K562 (cell line): ENCODE measurements at regions not wholly inside any gene's neighbourhood (a gene's known extent, or its start where the extent isn't known, plus 50 kb on each side); places are given as distances from the start of the nearest gene placed in this dataset.

ENCODE experiments used
- ATAC-seq: fragments of 200-7000 bp; cut with Tn5 transposase; 3 replicates; pipeline ENCODE4 v1.9.1; 2020; ENCODE audit warnings: moderate library complexity
- BruUV-seq: library from RNA; stranded (reverse); fragments of 400-500 nt; replicated peaks from 2 replicates; lab custom pipeline; 2021; lab: Mats Ljungman, UMichigan
- CTCF ChIA-PET: fragments of 300-600 bp; formaldehyde crosslinking; extraction: SDS; loops from one replicate; lab custom pipeline; 2021; ENCODE audit warnings: low intra/inter-chr PET ratio; lab: Yijun Ruan, JAX
- POLR2A ChIA-PET: fragments of 300-600, 350-650 bp; sonication (Branson Sonifier 250); formaldehyde crosslinking; extraction: SDS; loops from one replicate; lab custom pipeline; 2021; ENCODE audit warnings: antibody characterized with exemption, inconsistent platforms; lab: Yijun Ruan, JAX
- DNase-seq, 4 experiments: peaks; one replicate each; pipeline versions ENCODE4 v3.0.0 to v3.0.0-alpha.2; 2011 to 2018; ENCODE audit warnings: low spot score in 3 of 4, mixed read lengths in 3 of 4; ENCODE audit errors: extremely low read depth in 1 of 4
- FAIRE-seq: peaks from 2 replicates; lab custom pipeline; 2011; peaks lifted over from hg19 to GRCh38; lab: Jason Lieb, UNC
- H2AFZ ChIP-seq: 2 replicates; pipeline ENCODE4 v1.6.0; 2011; ENCODE audit warnings: low read depth, low read length, control low read depth, inconsistent platforms
- H3K27ac ChIP-seq: fragments of 200-600 bp; 3 replicates; pipeline ENCODE4 v1.8.0; 2011; ENCODE audit warnings: low read depth, mild to moderate bottlenecking, control low read depth, inconsistent platforms, low read length, moderate library complexity, mixed read lengths; ENCODE audit errors: extremely low read depth
- H3K27me3 ChIP-seq, 2 experiments: fragments of 300-600 bp in 1 of 2; 2 replicates in 1 of 2; 3 replicates in 1 of 2; pipeline versions ENCODE4 v1.6.0 to v1.8.0; 2011; ENCODE audit warnings: inconsistent platforms in 2 of 2, low read length in 2 of 2, mild to moderate bottlenecking in 1 of 2, mixed read lengths in 1 of 2, moderate library complexity in 1 of 2; ENCODE audit not compliant: control insufficient read depth in 2 of 2, insufficient read depth in 2 of 2
- H3K36me3 ChIP-seq: fragments of 300-600 bp; 3 replicates; pipeline ENCODE4 v1.8.0; 2011; ENCODE audit warnings: mild to moderate bottlenecking, low read length, inconsistent platforms; ENCODE audit not compliant: control insufficient read depth, insufficient read depth
- H3K4me1 ChIP-seq, 2 experiments: fragments of 200-600 bp in 1 of 2; replicated peaks in 1 of 2; 2 replicates in 1 of 2; 3 replicates in 1 of 2; pipeline versions ENCODE4 v1.5.1 to v1.8.0; 2011; ENCODE audit warnings: inconsistent platforms in 2 of 2, low read length in 2 of 2, mild to moderate bottlenecking in 1 of 2, mixed read lengths in 1 of 2, moderate library complexity in 1 of 2; ENCODE audit not compliant: control insufficient read depth in 2 of 2, insufficient read depth in 2 of 2
- H3K4me2 ChIP-seq: 2 replicates; pipeline ENCODE4 v1.6.1; 2011; ENCODE audit warnings: low read length, control low read depth, inconsistent platforms, mixed read lengths; ENCODE audit not compliant: insufficient read depth
- H3K4me3 ChIP-seq: fragments of 200-600 bp; sonication (generic), shearing (Covaris generic); 2 replicates; pipeline ENCODE4 v1.5.1; 2016; ENCODE audit warnings: control low read depth, inconsistent platforms
- H3K79me2 ChIP-seq: fragments of 200-600 bp; 3 replicates; pipeline ENCODE4 v1.8.0; 2011; ENCODE audit warnings: low read length, inconsistent platforms; ENCODE audit not compliant: control insufficient read depth, insufficient read depth
- H3K9ac ChIP-seq, 2 experiments: 2 replicates each; pipeline versions ENCODE4 v1.6.0 to v1.6.1; 2011; ENCODE audit warnings: low read depth in 2 of 2, low read length in 2 of 2, control low read depth in 1 of 2, inconsistent platforms in 1 of 2, mild to moderate bottlenecking in 1 of 2, mixed read lengths in 1 of 2; ENCODE audit not compliant: insufficient read depth in 1 of 2
- H3K9me1 ChIP-seq: one replicate; pipeline ENCODE4 v1.6.0; 2011; ENCODE audit warnings: inconsistent platforms, mild to moderate bottlenecking, low read length, moderate library complexity; ENCODE audit not compliant: control insufficient read depth, insufficient read depth
- H3K9me3 ChIP-seq: replicated peaks from 2 replicates; pipeline ENCODE4 v1.5.1; 2011; ENCODE audit warnings: low read depth, low read length, inconsistent platforms; ENCODE audit not compliant: control insufficient read depth, insufficient read depth
- H4K20me1 ChIP-seq: replicated peaks from 2 replicates; pipeline ENCODE4 v1.6.1; 2011; ENCODE audit warnings: low read length, inconsistent platforms, mixed read lengths; ENCODE audit not compliant: control insufficient read depth, insufficient read depth
- BCL6 ChIP-seq: fragments of 250-450 bp; sonication (Bioruptor Pico); IDR thresholded peaks from 2 replicates; pipeline ENCODE4 v1.4.0; 2020
- E2F3 ChIP-seq: fragments of 250-450 bp; sonication (Bioruptor Pico); IDR thresholded peaks from 2 replicates; pipeline ENCODE4 v1.4.0; 2020; ENCODE audit warnings: mild to moderate bottlenecking
- GABPB1 ChIP-seq: sonication (generic); formaldehyde crosslinking; IDR thresholded peaks from 2 replicates; pipeline ENCODE4 v1.8.0; 2022; ENCODE audit warnings: mild to moderate bottlenecking, missing genetic modification reagents
- HDGF ChIP-seq: fragments of 450-650 bp; IDR thresholded peaks from 2 replicates; pipeline ENCODE4 v1.6.1; 2016
- MAFK ChIP-seq: IDR thresholded peaks from 2 replicates; pipeline ENCODE4 v1.6.1; 2011; ENCODE audit warnings: low read length, improper control_type of control experiment
- PBX2 ChIP-seq, 2 experiments: IDR thresholded peaks in 1 of 2; conservative IDR thresholded peaks in 1 of 2; 2 replicates each; pipeline ENCODE4 v1.6.1; 2016; ENCODE audit warnings: low read depth in 2 of 2, mild to moderate bottlenecking in 1 of 2, missing compliant biosample characterization in 1 of 2, missing genetic modification characterization in 1 of 2, moderate library complexity in 1 of 2
- RAD21 ChIP-seq, 2 experiments: fragments of 250-450 bp in 1 of 2; fragments of 450-650 bp in 1 of 2; sonication (Bioruptor Pico) in 1 of 2; formaldehyde crosslinking in 1 of 2; IDR thresholded peaks in 1 of 2; conservative IDR thresholded peaks in 1 of 2; 2 replicates each; pipeline versions ENCODE4 v1.4.0 to v1.8.0; 2020 to 2022; ENCODE audit warnings: mild to moderate bottlenecking in 2 of 2, moderate library complexity in 1 of 2
- STAG1 ChIP-seq: sonication (generic); formaldehyde crosslinking; IDR thresholded peaks from 2 replicates; pipeline ENCODE4 v1.5.0; 2020; ENCODE audit warnings: missing genetic modification reagents, borderline replicate concordance
- ZFP36 ChIP-seq: fragments of 150-350 bp; IDR thresholded peaks from 2 replicates; pipeline ENCODE4 v1.6.1; 2018; ENCODE audit warnings: low read length, low read depth; ENCODE audit not compliant: partially characterized antibody
- ZNF165 ChIP-seq: fragments of 250-450 bp; sonication (Bioruptor Pico); IDR thresholded peaks from 2 replicates; pipeline ENCODE4 v1.4.0; 2020; ENCODE audit warnings: borderline replicate concordance
- ZNF274 ChIP-seq: IDR thresholded peaks from 2 replicates; pipeline ENCODE4 v1.6.1; 2011; ENCODE audit warnings: low read depth, mild to moderate bottlenecking, low read length, moderate library complexity, borderline replicate concordance
- ZNF445 ChIP-seq: fragments of 250-450 bp; sonication (Bioruptor Pico); IDR thresholded peaks from 2 replicates; pipeline ENCODE4 v1.4.0; 2020; ENCODE audit warnings: low read depth, mild to moderate bottlenecking, moderate library complexity
- WGBS: fragments of 100-300 bp; shearing (Covaris generic); methylation state at CpG from one replicate; pipeline ENCODE4 v1.1.6; 2016; ENCODE audit warnings: low coverage, mixed read lengths; ENCODE audit not compliant: insufficient coverage; ENCODE audit errors: missing lambda C conversion rate; 5-methylcytosine and 5-hydroxymethylcytosine counted together
- in situ Hi-C: fragments of 300-500 bp; cut with MboI; formaldehyde crosslinking; loops from 4 replicates; pipeline ENCODE4 v1.15.0; 2018; ENCODE audit warnings: inconsistent platforms, mixed read lengths
- intact Hi-C: fragments of 100-400 bp; cut with micrococcal nuclease; formaldehyde crosslinking; loops from 2 replicates; pipeline ENCODE4 v1.14.2; 2022

- no peaks in the 10 kb centered on the region for H3K27me3 ChIP-seq
- no peak for DNase-seq
- no peaks in the 10 kb centered on the region for H3K9me1 ChIP-seq
- 0% methylated on average over 4 of the region's 4 CpGs for WGBS
- CTCF ChIA-PET, result no interaction called here
- no peak for FAIRE-seq
- no peaks in the 10 kb centered on the region for H3K79me2 ChIP-seq
- no peak overlapping the region for H3K4me3 ChIP-seq
- POLR2A ChIA-PET, result interaction anchor here (1.0 kb wide), 1 partner anchor 15 kb away, joined by 3 read pairs; no protein-coding TSS in a partner anchor
- no peaks in the 10 kb centered on the region for H3K9me3 ChIP-seq
- no peak overlapping the region for H3K9ac ChIP-seq
- no peaks in the 10 kb centered on the region for H3K4me1 ChIP-seq
- no peak for ATAC-seq
- H2AFZ ChIP-seq, result no peak overlapping the region
- intact Hi-C loops, result no loop called here
- H3K27ac ChIP-seq, result no peak overlapping the region
- in situ Hi-C loops, result no loop called here
- TF ChIP-seq GABPB1 (CRISPR knock-in tag) (no peak), BCL6 (CRISPR knock-in tag) (no peak), ZNF274 (no peak), MAFK (no peak), HDGF (no peak), ZNF445 (CRISPR knock-in tag) (no peak), ZFP36 (no peak), E2F3 (CRISPR knock-in tag) (no peak), ZNF165 (CRISPR knock-in tag) (no peak), PBX2 (CRISPR knock-in tag; IDR thresholded peaks at IDR 0.05; ENCODE audit: low read depth) (no peak), PBX2 (tag; conservative IDR thresholded peaks at IDR 0.05; ENCODE audit: low read depth) (no peak), STAG1 (CRISPR knock-in tag) (no peak), RAD21 (CRISPR knock-in tag; conservative IDR thresholded peaks at IDR 0.05 in 1 of 2, IDR thresholded peaks at IDR 0.05 in 1 of 2) (no peak)
- no peaks in the 10 kb centered on the region for H3K36me3 ChIP-seq
- no peak overlapping the region for H3K4me2 ChIP-seq
- no TSS peak for BruUV-seq
- H4K20me1 ChIP-seq, result no peaks in the 10 kb centered on the region; the same call in 1 of the 2 replicates
These were observed 61.1 kb downstream of the ID4 start for GRCh38 chr6:19898141-19898740.
